Fibroblast of villous mesenchyme (primary cell): ENCODE measurements at regions not wholly inside any gene's neighbourhood (a gene's known extent, or its start where the extent isn't known, plus 50 kb on each side); places are given as distances from the start of the nearest gene placed in this dataset.
A peak's percentile ranks its signal among the peaks of the same experiment; 100 is the strongest.

Source experiments
- DNase-seq: peaks from one replicate; pipeline ENCODE4 v3.0.0-alpha.2; 2010; ENCODE audit warnings: low read depth
- H3K4me3 ChIP-seq: 2 replicates; pipeline ENCODE4 v1.5.1; 2011; ENCODE audit warnings: low read depth, mild to moderate bottlenecking, low read length
- TF ChIP-seq, protein P1 (sequence below): IDR thresholded peaks from 2 replicates; pipeline ENCODE4 v1.5.1; 2012; ENCODE audit warnings: low read depth, mild to moderate bottlenecking, low read length; ENCODE audit not compliant: insufficient read depth

- DNase-seq = peak; percentile 68
- TF ChIP-seq, protein P1, sequence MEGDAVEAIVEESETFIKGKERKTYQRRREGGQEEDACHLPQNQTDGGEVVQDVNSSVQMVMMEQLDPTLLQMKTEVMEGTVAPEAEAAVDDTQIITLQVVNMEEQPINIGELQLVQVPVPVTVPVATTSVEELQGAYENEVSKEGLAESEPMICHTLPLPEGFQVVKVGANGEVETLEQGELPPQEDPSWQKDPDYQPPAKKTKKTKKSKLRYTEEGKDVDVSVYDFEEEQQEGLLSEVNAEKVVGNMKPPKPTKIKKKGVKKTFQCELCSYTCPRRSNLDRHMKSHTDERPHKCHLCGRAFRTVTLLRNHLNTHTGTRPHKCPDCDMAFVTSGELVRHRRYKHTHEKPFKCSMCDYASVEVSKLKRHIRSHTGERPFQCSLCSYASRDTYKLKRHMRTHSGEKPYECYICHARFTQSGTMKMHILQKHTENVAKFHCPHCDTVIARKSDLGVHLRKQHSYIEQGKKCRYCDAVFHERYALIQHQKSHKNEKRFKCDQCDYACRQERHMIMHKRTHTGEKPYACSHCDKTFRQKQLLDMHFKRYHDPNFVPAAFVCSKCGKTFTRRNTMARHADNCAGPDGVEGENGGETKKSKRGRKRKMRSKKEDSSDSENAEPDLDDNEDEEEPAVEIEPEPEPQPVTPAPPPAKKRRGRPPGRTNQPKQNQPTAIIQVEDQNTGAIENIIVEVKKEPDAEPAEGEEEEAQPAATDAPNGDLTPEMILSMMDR = no peak
- H3K4me3 ChIP-seq = no peak overlapping the region
Measured at GRCh38 chr3:151974067-151974466, 100.6 kb downstream of the SUCNR1 start.

DNA sequence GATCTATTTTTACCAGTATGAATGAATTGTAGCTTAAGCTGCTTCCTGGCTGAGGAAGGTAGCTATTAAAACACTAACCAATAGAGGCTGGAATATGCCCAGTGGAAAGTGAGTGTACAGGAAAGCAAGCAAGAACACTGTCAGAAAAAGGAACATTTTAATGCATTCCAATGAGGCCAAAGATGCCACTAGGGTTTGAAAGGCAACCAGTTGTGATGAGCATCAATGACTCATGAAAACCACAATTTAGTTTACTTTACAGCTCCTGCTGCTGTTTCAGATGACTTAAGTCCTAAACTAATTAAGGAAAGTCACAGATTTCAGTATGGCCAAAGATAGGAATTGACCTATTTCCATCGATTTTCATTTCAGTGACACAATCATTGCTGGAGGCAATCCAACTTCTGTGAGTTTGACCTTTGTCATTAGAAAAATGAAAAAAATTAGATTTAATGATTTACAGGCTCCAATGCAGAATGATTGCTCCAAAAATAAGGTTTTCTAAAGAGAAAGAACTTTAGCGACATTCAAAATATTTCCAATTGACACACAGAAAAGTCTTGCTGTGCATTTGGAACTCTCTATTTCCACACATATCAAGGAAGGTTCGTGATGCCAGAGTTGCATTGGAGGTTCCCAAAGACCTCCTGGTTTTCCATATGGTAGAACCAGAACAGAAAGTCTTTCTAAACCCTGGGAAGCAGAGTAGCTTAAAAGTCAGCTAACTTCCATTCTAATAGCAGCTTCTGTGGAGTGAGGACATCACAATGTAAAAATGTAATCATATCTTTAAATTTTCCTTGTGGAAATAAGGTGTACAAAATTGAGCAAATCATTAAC, 103.0 kb downstream of the SUCNR1 start:
- no peak overlapping the region for H3K4me3 ChIP-seq

DNA sequence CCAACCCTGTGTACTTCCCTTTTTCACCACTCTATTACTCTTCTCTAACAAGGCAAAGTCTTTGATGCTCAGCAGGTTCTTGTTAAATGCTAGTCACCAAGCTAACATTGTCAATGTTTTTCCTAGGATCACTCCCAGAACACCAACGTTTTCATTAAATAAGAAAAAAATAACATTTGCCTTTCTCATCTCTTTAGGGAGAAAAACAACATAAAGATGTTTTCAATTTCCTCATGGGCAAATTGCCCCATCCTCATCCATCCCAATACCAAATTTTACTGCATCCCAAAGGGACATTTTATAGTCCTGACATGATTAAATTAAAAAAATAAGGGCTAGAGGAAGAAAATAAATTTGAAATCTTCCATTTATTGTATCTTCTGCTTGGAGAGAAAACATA, 106.5 kb downstream of the SUCNR1 start:
- DNase-seq = peak; percentile 30
- H3K4me3 ChIP-seq = no peak overlapping the region
- TF ChIP-seq, protein P1 = no peak

More for the DNA sequence above, 103.0 kb downstream of the SUCNR1 start:
- TF ChIP-seq, protein P1 = no peak
- DNase-seq = peak; percentile 93

DNA sequence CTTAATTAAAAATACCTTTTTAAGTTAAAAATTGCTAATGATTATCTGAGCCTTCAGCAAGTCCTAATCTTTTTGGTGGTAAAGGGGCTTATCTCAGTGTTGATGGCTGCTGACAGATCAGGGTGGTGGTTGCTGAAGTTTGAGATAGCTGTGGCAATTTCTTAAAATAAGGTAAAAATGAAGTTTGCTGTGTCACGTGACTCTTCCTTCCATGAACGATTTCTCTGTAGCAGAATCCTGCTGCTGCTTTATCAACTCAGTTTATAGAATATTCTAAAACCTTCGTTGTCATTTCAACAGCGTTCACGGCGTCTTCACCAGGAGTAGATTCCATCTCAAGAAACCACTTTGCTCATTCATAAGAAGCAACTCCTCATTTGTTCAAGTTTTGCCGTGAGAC, 110.1 kb downstream of the SUCNR1 start:
- no peak for DNase-seq
- no peak overlapping the region for H3K4me3 ChIP-seq
- TF ChIP-seq, protein P1 = no peak

- H3K4me3 ChIP-seq = no peak overlapping the region
- TF ChIP-seq, protein P1 = no peak
- DNase-seq = no peak
Measured at GRCh38 chr3:151985787-151986430, 112.5 kb downstream of the SUCNR1 start.

DNA sequence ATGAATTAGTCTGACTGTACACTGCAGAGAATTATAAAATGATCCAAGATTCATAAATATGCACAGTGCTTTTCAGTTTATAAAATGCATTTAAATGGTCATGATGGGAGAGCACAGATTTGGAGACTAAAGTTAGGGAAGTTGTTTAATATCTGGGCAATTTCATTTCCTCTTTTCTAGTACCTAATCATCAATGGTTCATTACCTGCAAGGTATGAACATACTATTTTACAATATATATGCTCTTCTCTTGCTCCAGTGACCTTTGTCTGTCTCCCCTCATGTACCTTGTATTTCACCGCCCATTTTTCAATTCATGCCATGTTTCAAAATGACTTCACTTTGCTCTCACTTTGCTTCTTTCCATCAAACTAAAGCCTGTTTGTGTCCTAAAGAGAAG, 114.5 kb downstream of the SUCNR1 start:
- no peak for DNase-seq
- H3K4me3 ChIP-seq = no peak overlapping the region
- TF ChIP-seq, protein P1 = no peak
